ENCODE measurements at regions not wholly inside any gene's neighbourhood (a gene's known extent, or its start where the extent isn't known, plus 50 kb on each side); places are given as distances from the start of the nearest gene placed in this dataset.

DNA sequence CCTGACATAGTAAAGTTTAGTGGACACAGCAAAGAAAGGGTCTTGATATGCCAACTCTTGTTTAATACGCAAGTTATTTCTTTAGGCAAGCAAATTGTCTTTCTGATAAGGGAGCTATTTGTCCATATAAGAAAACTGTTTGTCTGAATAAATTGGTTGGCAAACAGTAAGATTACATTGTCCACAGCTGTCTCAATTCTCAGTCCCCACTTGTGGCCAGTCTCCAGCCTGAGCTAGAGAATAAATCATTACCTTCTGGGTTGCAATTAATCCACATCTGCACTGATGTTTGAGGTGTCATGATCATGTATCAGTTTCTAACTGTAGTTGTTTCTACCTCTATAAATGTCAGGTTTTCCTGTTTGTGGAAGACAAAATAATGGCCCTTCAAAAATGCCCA is 60.0 kb upstream of the TNR start:
- Histone ChIP-seq H3K27ac (no peak overlapping the region), H3K9me3 (no peaks in the 10 kb centered on the region), H3K36me3 (no peaks in the 10 kb centered on the region), H3K4me3 (no peak overlapping the region), H3K4me1 (no peaks in the 10 kb centered on the region), H3K27me3 (no peaks in the 10 kb centered on the region)
- no peak for TF ChIP-seq POLR2AphosphoS5 (IDR thresholded peaks at IDR 0.05)
- TF ChIP-seq CTCF (IDR thresholded peaks at IDR 0.05) = no peak
- no peak for TF ChIP-seq EP300 (IDR thresholded peaks at IDR 0.05)
- no peak for TF ChIP-seq POLR2A (IDR thresholded peaks at IDR 0.05)
- no peak for ATAC-seq
- WGBS, 2 donors (ENCODE audit: low coverage in 1 of 2) = 80 to 100% methylated on average over 1 of the region's 1 CpG

- H3K4me3 ChIP-seq = no peak overlapping the region
- H3K9me3 ChIP-seq = no peaks in the 10 kb centered on the region
- H3K27me3 ChIP-seq = no peaks in the 10 kb centered on the region
- H3K4me1 ChIP-seq = no peaks in the 10 kb centered on the region
- TF ChIP-seq EP300 (IDR thresholded peaks at IDR 0.05) = no peak
- no peak for TF ChIP-seq POLR2AphosphoS5 (IDR thresholded peaks at IDR 0.05)
- TF ChIP-seq POLR2A (IDR thresholded peaks at IDR 0.05) = no peak
- TF ChIP-seq CTCF (IDR thresholded peaks at IDR 0.05) = no peak
- 65 to 68% methylated on average over 4 of the region's 10 CpGs for WGBS, 2 donors (ENCODE audit: low coverage in 1 of 2)
- no peak overlapping the region for H3K27ac ChIP-seq
- no peak for ATAC-seq
- no peaks in the 10 kb centered on the region for H3K36me3 ChIP-seq
Observed at GRCh38 chr1:175802407-175803123, 59.2 kb upstream of the TNR start.

DNA sequence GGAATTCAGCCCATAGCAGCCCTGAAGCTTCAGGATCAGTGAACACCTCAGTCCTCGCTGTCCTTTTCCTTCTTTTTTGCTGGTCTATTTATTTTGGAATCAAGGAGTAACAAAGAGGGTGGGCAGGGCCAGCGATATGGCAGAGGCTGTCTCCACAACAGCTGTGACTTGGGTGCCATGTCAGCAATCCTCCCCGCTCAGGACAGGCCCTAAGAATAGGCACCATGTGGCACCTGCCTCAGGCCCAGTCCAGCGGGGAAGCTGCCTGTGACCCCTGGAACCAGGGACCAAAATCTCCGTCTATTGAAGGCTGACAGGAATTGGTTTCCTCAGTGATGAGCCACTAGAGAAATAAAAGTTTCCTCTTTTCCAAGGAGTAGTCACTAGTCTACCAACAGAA is 58.6 kb upstream of the TNR start:
- H3K36me3 ChIP-seq = no peaks in the 10 kb centered on the region
- H3K9me3 ChIP-seq = no peaks in the 10 kb centered on the region
- no peak overlapping the region for H3K27ac ChIP-seq
- 0 to 67% methylated on average over 1 to 3 of the region's 5 CpGs for WGBS, 2 donors (ENCODE audit: low coverage in 1 of 2)
- H3K4me1 ChIP-seq = no peaks in the 10 kb centered on the region
- TF ChIP-seq POLR2A (IDR thresholded peaks at IDR 0.05) (no peak), CTCF (IDR thresholded peaks at IDR 0.05) (no peak), EP300 (IDR thresholded peaks at IDR 0.05) (no peak), POLR2AphosphoS5 (IDR thresholded peaks at IDR 0.05) (no peak)
- ATAC-seq = no peak
- no peak overlapping the region for H3K4me3 ChIP-seq
- H3K27me3 ChIP-seq = no peaks in the 10 kb centered on the region

DNA sequence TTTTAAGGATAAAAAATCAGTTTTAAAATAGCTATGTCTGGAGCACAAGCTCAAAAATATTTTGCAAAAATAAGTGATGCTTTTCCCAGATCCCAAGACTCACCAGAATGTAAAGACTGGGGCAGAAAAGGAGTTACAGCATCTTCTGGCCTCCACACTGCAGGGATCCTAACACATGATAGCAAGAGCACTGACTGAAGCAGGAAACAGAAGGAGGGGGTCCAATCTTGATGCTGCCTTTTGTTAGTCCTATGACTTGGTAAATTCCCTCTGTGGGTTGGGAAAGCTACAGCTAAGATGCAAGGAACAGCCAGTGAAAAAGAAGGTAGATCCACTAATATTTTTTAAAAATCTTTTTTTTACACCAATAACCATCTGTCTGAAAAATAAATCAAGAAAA is 54.2 kb upstream of the TNR start:
- H3K27me3 ChIP-seq = no peaks in the 10 kb centered on the region
- TF ChIP-seq POLR2A (IDR thresholded peaks at IDR 0.05) (no peak), CTCF (IDR thresholded peaks at IDR 0.05) (no peak)

GRCh38 chr1:175794586-175794985 is 51.2 kb upstream of the TNR start:
- TF ChIP-seq CTCF (IDR thresholded peaks at IDR 0.05) = no peak
- TF ChIP-seq POLR2A (IDR thresholded peaks at IDR 0.05) = no peak
- TF ChIP-seq POLR2AphosphoS5 (IDR thresholded peaks at IDR 0.05) = no peak
- no peak for TF ChIP-seq EP300 (IDR thresholded peaks at IDR 0.05)
- no peaks in the 10 kb centered on the region for H3K9me3 ChIP-seq
- ATAC-seq = no peak
- no peak overlapping the region for H3K27ac ChIP-seq
- H3K36me3 ChIP-seq = no peaks in the 10 kb centered on the region
- no peaks in the 10 kb centered on the region for H3K4me1 ChIP-seq
- H3K4me3 ChIP-seq = no peak overlapping the region
- no peaks in the 10 kb centered on the region for H3K27me3 ChIP-seq

More for the DNA sequence above, 54.2 kb upstream of the TNR start:
- Histone ChIP-seq H3K36me3 (no peaks in the 10 kb centered on the region), H3K9me3 (no peaks in the 10 kb centered on the region), H3K27ac (no peak overlapping the region), H3K4me3 (no peak overlapping the region), H3K4me1 (no peaks in the 10 kb centered on the region)
- no peak for ATAC-seq

Measured in gastroesophageal sphincter (tissue), 4 donors.